Frontal cortex (tissue), 3 donors: ENCODE measurements at regions not wholly inside any gene's neighbourhood (a gene's known extent, or its start where the extent isn't known, plus 50 kb on each side); places are given as distances from the start of the nearest gene placed in this dataset.

ENCODE experiments used
- DNase-seq, 2 donors: peaks; one replicate each; pipeline ENCODE4 v3.0.0; 2012; ENCODE audit warnings: low spot score in 2 of 2
- FAIRE-seq: peaks from 2 replicates; lab custom pipeline; 2012; peaks lifted over from hg19 to GRCh38; lab: Jason Lieb, UNC
- donor health status: control.
- donor health status: control.
- donor health status: control.

DNA sequence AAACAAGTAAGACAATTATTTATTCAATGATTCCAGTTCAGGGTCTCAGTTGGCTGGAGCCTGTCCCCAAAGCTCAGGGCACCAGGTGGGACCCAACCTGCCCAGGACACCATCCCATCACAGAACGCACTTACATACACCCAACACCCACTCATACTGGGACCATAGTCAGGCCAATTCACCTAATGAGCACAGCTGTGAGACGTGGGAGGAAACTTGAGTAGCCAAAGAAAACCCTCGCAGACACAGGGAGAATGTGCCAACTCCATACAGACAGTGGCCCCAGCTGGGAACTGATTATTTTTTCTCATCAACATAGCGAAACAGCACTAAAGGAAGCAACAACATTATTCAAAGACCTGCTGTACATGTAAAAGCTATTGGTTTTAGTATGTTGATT is 58.6 kb upstream of the DOK5 start:
- FAIRE-seq (no peak), DNase-seq (no peak)

DNA sequence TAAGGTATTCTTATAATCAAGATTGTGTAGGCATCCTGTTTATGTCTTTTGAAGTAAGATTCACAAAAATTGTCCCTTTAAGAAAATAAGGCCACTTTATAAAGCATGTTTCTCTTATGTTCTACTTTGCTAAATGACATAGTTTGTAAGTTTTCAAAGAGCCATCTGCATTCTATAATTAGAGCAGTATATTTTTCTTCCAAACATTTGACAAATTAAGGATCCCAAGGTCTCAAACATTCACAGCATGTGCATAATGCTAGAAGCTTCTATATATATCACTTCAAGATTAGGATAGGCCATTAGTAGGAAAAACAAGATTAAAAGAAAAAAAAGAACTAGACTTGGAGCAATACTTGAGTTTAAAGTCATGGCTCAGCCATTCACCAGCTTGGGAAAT is 55.9 kb upstream of the DOK5 start:
- FAIRE-seq (no peak), DNase-seq (no peak)
